GM12878 (cell line): ENCODE measurements at regions not wholly inside any gene's neighbourhood (a gene's known extent, or its start where the extent isn't known, plus 50 kb on each side); places are given as distances from the start of the nearest gene placed in this dataset.

ENCODE experiments used
- BHLHE40 ChIP-seq, 2 experiments: fragments of 450-650 bp in 1 of 2; IDR thresholded peaks; 2 replicates each; pipeline ENCODE4 v1.6.1; 2011 to 2017; ENCODE audit warnings: low read depth in 2 of 2, borderline replicate concordance in 1 of 2, improper control_type of control experiment in 1 of 2, low read length in 1 of 2, mild to moderate bottlenecking in 1 of 2
- CBFB ChIP-seq: IDR thresholded peaks from 2 replicates; pipeline ENCODE4 v1.6.1; 2016; ENCODE audit warnings: antibody characterized with exemption, low read depth
- CTCF ChIP-seq, 3 experiments: IDR thresholded peaks in 2 of 3; conservative IDR thresholded peaks in 1 of 3; 2 replicates each; pipeline ENCODE4 v1.5.1; 2011; ENCODE audit warnings: low read depth in 3 of 3, low read length in 3 of 3, mild to moderate bottlenecking in 3 of 3, control low read depth in 2 of 3, moderate library complexity in 2 of 3, inconsistent platforms in 1 of 3, mixed read lengths in 1 of 3; ENCODE audit not compliant: control insufficient read depth in 2 of 3, insufficient read depth in 1 of 3; ENCODE audit errors: extremely low read depth in 1 of 3
- EED ChIP-seq: sonication (generic); IDR thresholded peaks from 2 replicates; pipeline ENCODE4 v1.6.1; 2016; ENCODE audit warnings: antibody characterized with exemption, low read depth
- EP300 ChIP-seq, 2 experiments: fragments of 150-350 bp in 1 of 2; IDR thresholded peaks; 2 replicates each; pipeline ENCODE4 v1.6.1; 2011 to 2012; ENCODE audit warnings: low read depth in 2 of 2, low read length in 2 of 2, borderline replicate concordance in 1 of 2, improper control_type of control experiment in 1 of 2, inconsistent platforms in 1 of 2; ENCODE audit not compliant: control insufficient read depth in 1 of 2
- EZH2 ChIP-seq: IDR thresholded peaks from 2 replicates; pipeline ENCODE4 v1.6.1; 2012; ENCODE audit warnings: low read depth, mild to moderate bottlenecking, control low read depth, inconsistent platforms, low read length, borderline replicate concordance; ENCODE audit not compliant: control insufficient read depth
- FOS ChIP-seq: IDR thresholded peaks from 3 replicates; pipeline ENCODE4 v1.6.1; 2011; ENCODE audit warnings: borderline replicate concordance; ENCODE audit not compliant: insufficient read length; ENCODE audit errors: extremely low read depth
- FOXK2 ChIP-seq: fragments of 450-650 bp; IDR thresholded peaks from 2 replicates; pipeline ENCODE4 v1.6.1; 2017; ENCODE audit warnings: mild to moderate bottlenecking, moderate library complexity
- FOXM1 ChIP-seq: IDR thresholded peaks from 2 replicates; pipeline ENCODE4 v1.6.1; 2012; ENCODE audit warnings: low read depth, mild to moderate bottlenecking, inconsistent platforms, low read length, moderate library complexity
- POLR2A ChIP-seq: IDR thresholded peaks from 2 replicates; pipeline ENCODE4 v1.6.1; 2011; ENCODE audit warnings: low read depth, mild to moderate bottlenecking, low read length
- RCOR1 ChIP-seq: conservative IDR thresholded peaks from 2 replicates; pipeline ENCODE4 v1.6.1; 2012; ENCODE audit warnings: low read depth, low read length, improper control_type of control experiment
- SIX5 ChIP-seq: IDR thresholded peaks from 2 replicates; pipeline ENCODE4 v1.6.1; 2011; ENCODE audit warnings: mild to moderate bottlenecking, low read depth, low read length, moderate library complexity; ENCODE audit not compliant: severe bottlenecking
- SRF ChIP-seq, 2 experiments: IDR thresholded peaks; 2 replicates each; pipeline ENCODE4 v1.6.1; 2011; ENCODE audit warnings: low read depth in 2 of 2, low read length in 2 of 2, mild to moderate bottlenecking in 1 of 2, moderate library complexity in 1 of 2
- TF ChIP-seq, protein P1 (sequence below): fragments of 450-650 bp; formaldehyde crosslinking; IDR thresholded peaks from 2 replicates; pipeline ENCODE4 v1.5.0; 2022; ENCODE audit warnings: mild to moderate bottlenecking, missing genetic modification characterization

DNA sequence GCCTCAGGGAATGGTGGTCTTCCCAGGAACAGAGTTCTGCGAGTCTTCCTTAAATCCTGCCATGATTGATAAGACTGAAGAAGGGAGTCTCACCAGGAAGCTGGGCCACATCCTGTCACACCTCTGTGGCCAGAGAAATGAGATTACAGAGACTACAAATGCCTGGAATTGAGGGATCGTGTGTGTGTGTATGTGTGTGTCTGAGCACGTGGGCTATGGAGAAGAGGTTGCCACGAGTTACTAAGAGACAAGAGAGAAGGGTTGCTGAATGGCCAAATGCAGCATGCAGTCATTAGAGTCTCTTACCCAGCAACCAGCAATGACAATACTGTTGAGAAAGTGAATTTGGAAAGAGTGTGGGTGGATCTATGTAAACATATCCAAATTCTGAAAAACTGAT lies 443.1 kb downstream of the MFSD1 start:
- TF ChIP-seq RCOR1 (no peak), EP300 (IDR thresholded peaks at IDR 0.05; ENCODE audit: borderline replicate concordance in 1 of 2, control insufficient read depth in 1 of 2, low read depth in 2 of 2, low read length in 2 of 2) (no peak), CTCF (IDR thresholded peaks at IDR 0.05 in 2 of 3, conservative IDR thresholded peaks at IDR 0.05 in 1 of 3; ENCODE audit: control insufficient read depth in 2 of 3, extremely low read depth in 1 of 3, insufficient read depth in 1 of 3, low read depth in 3 of 3, low read length in 3 of 3) (no peak), EZH2 (no peak), EED (no peak), POLR2A (no peak), SRF (IDR thresholded peaks at IDR 0.05; ENCODE audit: low read depth in 2 of 2, low read length in 2 of 2) (no peak), FOXM1 (no peak), CBFB (no peak), FOXK2 (no peak), BHLHE40 (IDR thresholded peaks at IDR 0.05; ENCODE audit: borderline replicate concordance in 1 of 2, low read depth in 2 of 2, low read length in 1 of 2) (no peak), SIX5 (no peak), FOS (no peak)
- TF ChIP-seq, protein P1, sequence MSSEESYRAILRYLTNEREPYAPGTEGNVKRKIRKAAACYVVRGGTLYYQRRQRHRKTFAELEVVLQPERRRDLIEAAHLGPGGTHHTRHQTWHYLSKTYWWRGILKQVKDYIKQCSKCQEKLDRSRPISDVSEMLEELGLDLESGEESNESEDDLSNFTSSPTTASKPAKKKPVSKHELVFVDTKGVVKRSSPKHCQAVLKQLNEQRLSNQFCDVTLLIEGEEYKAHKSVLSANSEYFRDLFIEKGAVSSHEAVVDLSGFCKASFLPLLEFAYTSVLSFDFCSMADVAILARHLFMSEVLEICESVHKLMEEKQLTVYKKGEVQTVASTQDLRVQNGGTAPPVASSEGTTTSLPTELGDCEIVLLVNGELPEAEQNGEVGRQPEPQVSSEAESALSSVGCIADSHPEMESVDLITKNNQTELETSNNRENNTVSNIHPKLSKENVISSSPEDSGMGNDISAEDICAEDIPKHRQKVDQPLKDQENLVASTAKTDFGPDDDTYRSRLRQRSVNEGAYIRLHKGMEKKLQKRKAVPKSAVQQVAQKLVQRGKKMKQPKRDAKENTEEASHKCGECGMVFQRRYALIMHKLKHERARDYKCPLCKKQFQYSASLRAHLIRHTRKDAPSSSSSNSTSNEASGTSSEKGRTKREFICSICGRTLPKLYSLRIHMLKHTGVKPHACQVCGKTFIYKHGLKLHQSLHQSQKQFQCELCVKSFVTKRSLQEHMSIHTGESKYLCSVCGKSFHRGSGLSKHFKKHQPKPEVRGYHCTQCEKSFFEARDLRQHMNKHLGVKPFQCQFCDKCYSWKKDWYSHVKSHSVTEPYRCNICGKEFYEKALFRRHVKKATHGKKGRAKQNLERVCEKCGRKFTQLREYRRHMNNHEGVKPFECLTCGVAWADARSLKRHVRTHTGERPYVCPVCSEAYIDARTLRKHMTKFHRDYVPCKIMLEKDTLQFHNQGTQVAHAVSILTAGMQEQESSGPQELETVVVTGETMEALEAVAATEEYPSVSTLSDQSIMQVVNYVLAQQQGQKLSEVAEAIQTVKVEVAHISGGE: no peak
